Body of pancreas (tissue), 4 donors: ENCODE measurements at regions not wholly inside any gene's neighbourhood (a gene's known extent, or its start where the extent isn't known, plus 50 kb on each side); places are given as distances from the start of the nearest gene placed in this dataset.

Experiments
- ATAC-seq: fragments of 150-250 bp; one replicate; pipeline ENCODE4 v1.9.1; 2016
- DNase-seq, 4 donors: peaks; one replicate each; pipeline ENCODE4 v3.0.0-alpha.2; 2019
- H3K27ac ChIP-seq, 4 donors: fragments of 200-600 bp; sonication (generic); 1 replicate in 3 of 4; 2 replicates in 1 of 4; pipeline versions ENCODE4 v1.5.1 to v1.6.1; 2016 to 2019; ENCODE audit warnings: mild to moderate bottlenecking in 1 of 4, mixed read lengths in 1 of 4, moderate library complexity in 1 of 4
- H3K27me3 ChIP-seq, 2 donors: fragments of 200-600 bp; sonication (generic); one replicate each; pipeline ENCODE4 v1.6.0; 2016; ENCODE audit warnings: mild to moderate bottlenecking in 1 of 2
- H3K36me3 ChIP-seq, 2 donors: fragments of 200-600 bp; sonication (generic); replicated peaks in 1 of 2; 2 replicates each; pipeline ENCODE4 v1.5.1; 2016; ENCODE audit warnings: low read depth in 2 of 2; ENCODE audit not compliant: insufficient read depth in 1 of 2
- H3K4me1 ChIP-seq: fragments of 200-600 bp; sonication (generic); one replicate; pipeline ENCODE4 v1.6.0; 2016
- H3K4me3 ChIP-seq, 2 donors: fragments of 200-600 bp; sonication (generic); 1 replicate in 1 of 2; 2 replicates in 1 of 2; pipeline ENCODE4 v1.5.1; 2016 to 2019
- H3K9me3 ChIP-seq, 3 donors: fragments of 200-600 bp; sonication (generic); 1 replicate in 2 of 3; 2 replicates in 1 of 3; pipeline ENCODE4 v1.5.1; 2016
- CTCF ChIP-seq, 7 experiments: fragments of 450-650 bp in 4 of 7; fragments of 200-600 bp in 3 of 7; sonication (generic) in 3 of 7; IDR thresholded peaks; one replicate each; pipeline ENCODE4 v1.5.1; 2016 to 2019; ENCODE audit warnings: antibody characterized with exemption in 7 of 7
- POLR2A ChIP-seq, 3 donors: fragments of 450-650 bp; IDR thresholded peaks; one replicate each; pipeline ENCODE4 v1.6.1; 2016; ENCODE audit warnings: antibody characterized with exemption in 3 of 3, mild to moderate bottlenecking in 2 of 3
- WGBS, 2 donors: methylation state at CpG; one replicate each; pipeline ENCODE4 v1.1.5; 2017; 5-methylcytosine and 5-hydroxymethylcytosine counted together
- intact Hi-C: fragments of 100-400 bp; cut with DNase I; formaldehyde crosslinking; loops from one replicate; pipeline ENCODE4 v1.15.1; 2023

GRCh38 chr7:137078781-137079180 lies 210.3 kb downstream of the CHRM2 start:
- Histone ChIP-seq H3K9me3 (no peaks in the 10 kb centered on the region), H3K27ac (no peak overlapping the region), H3K36me3 (no peaks in the 10 kb centered on the region), H3K4me1 (peaks cover 8% of the 10 kb centered on the region), H3K27me3 (no peaks in the 10 kb centered on the region), H3K4me3 (no peak overlapping the region)
- 70 to 76% methylated on average over 2 of the region's 2 CpGs for WGBS, 2 donors
- intact Hi-C loops: no loop called here
- ATAC-seq: no peak
- TF ChIP-seq POLR2A (IDR thresholded peaks at IDR 0.05): no peak
- DNase-seq: no peak

DNA sequence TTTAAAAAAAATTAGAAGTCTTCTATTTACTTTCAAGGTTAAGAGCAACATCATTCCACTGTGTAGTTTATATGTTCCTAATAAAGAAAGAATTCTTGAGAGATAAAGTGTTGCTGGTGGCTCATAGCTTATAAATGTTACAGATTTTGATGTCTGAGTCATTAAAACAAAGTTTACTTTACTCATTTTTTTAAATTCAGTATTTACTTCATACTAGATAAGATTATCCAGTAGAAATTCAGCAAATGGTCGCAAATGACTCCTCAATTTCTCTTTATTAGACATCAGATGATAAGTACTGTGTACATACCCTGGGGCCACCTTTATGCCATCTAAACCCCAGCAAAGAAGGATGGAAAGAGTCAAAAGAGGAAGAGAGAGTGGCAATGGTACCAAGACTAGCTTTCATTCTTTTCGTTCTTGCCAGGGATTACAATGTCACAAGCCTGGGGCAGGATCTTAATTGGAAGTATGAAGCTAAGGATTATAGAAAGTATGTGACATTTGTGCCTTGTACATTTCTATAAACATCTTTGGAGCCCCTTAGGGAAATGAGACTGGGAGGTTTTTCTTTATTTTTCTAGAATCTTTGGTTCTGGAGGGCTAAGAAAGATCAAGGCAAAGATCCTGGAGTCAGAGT lies 206.1 kb downstream of the CHRM2 start:
- no peak for ATAC-seq
- no peaks in the 10 kb centered on the region for H3K27me3 ChIP-seq
- intact Hi-C loops: no loop called here
- H3K4me3 ChIP-seq: no peak overlapping the region
- H3K9me3 ChIP-seq: no peaks in the 10 kb centered on the region
- H3K36me3 ChIP-seq: no peaks in the 10 kb centered on the region
- no peak overlapping the region for H3K27ac ChIP-seq
- TF ChIP-seq POLR2A (IDR thresholded peaks at IDR 0.05) (no peak), CTCF (IDR thresholded peaks at IDR 0.05) (no peak)
- no peaks in the 10 kb centered on the region for H3K4me1 ChIP-seq
- no peak for DNase-seq
- WGBS, 2 donors: 42 to 51% methylated on average over 2 of the region's 2 CpGs

GRCh38 chr7:137073571-137074325 lies 205.3 kb downstream of the CHRM2 start:
- ATAC-seq (no peak), DNase-seq (no peak)
- no peak overlapping the region for H3K4me3 ChIP-seq
- H3K36me3 ChIP-seq: no peaks in the 10 kb centered on the region
- H3K4me1 ChIP-seq: no peaks in the 10 kb centered on the region
- intact Hi-C loops: no loop called here
- WGBS, 2 donors: 87 to 91% methylated on average over 3 of the region's 3 CpGs
- TF ChIP-seq POLR2A (IDR thresholded peaks at IDR 0.05) (no peak), CTCF (IDR thresholded peaks at IDR 0.05) (no peak)
- H3K27me3 ChIP-seq: no peaks in the 10 kb centered on the region
- no peak overlapping the region for H3K27ac ChIP-seq
- no peaks in the 10 kb centered on the region for H3K9me3 ChIP-seq
